Activated naive CD4-positive, alpha-beta T cell (primary cell): ENCODE measurements at regions not wholly inside any gene's neighbourhood (a gene's known extent, or its start where the extent isn't known, plus 50 kb on each side); places are given as distances from the start of the nearest gene placed in this dataset.

Experiments
- DNase-seq, 4 experiments: peaks; one replicate each; lab custom pipeline; 2025; lab: John Stamatoyannopoulos, UW

DNA sequence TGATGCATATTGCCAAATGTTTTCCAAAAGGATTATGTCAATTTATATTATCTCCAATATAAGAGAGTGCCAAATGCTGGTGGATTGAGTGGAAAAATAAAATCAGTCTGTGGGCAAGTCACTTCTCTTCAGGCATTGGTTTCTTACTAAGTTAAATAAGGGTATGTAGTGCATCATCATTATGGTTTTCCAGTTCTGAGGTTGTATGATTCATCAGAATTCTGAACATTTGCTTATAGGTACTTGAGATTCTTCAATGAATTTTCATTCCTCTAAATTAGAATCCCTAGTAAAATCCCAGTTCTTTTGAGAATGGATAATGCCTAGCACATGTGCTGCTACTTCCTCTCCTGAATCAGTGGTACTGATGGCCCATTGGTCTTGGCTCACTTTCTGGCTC is 188.9 kb upstream of the OSR1 start:
- no peak for DNase-seq

DNA sequence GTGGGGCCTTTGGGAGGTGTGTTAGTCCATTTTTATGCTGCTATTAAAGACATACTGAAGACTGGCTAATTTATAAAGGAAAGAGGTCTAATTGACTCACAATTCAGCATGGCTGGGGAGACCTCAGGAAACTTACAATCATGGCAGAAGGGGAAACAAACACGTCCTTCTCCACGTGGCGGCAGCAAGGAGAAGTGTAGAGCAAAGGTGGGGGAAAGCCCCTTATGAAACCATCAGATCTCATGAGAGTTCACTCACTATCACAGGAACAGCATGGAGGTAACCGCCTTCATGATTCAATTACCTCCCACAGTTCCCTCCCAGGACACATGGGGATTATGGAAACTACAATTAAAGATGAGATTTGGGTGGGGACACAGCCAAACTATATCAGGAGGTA is 187.1 kb upstream of the OSR1 start:
- no peak for DNase-seq

DNA sequence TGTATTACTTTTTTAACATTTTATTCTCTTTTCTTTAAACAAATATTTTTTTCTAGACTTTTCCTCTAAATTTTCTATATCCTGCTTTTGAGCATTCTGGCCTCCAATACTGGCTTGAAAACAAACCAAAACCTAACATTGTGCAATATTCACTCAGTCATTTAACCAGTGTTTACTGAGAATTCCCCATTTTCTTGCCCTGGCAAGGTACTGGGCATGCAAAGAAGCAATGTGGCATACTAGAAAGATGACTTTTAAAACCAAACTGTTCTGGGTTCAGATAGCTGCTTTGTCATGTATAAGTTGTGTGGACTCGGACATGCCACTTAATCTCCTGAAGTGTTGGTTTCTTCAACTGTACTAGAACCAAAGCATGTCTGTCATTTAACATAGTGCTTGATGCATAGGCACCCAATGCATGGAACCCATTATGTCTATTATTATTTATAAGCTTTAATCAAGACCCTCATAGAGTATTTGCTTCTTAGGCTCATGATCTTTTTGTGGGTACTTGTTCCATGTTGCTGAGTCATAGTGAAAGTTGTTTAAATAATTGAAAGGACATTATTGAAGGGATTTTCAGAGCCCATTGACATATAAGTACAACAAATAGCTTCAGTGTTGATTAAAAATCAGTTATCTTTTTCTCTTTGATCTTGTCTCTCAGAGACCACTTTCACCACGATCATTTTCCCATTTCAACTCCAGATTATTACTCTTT is 185.4 kb upstream of the OSR1 start:
- no peak for DNase-seq

DNA sequence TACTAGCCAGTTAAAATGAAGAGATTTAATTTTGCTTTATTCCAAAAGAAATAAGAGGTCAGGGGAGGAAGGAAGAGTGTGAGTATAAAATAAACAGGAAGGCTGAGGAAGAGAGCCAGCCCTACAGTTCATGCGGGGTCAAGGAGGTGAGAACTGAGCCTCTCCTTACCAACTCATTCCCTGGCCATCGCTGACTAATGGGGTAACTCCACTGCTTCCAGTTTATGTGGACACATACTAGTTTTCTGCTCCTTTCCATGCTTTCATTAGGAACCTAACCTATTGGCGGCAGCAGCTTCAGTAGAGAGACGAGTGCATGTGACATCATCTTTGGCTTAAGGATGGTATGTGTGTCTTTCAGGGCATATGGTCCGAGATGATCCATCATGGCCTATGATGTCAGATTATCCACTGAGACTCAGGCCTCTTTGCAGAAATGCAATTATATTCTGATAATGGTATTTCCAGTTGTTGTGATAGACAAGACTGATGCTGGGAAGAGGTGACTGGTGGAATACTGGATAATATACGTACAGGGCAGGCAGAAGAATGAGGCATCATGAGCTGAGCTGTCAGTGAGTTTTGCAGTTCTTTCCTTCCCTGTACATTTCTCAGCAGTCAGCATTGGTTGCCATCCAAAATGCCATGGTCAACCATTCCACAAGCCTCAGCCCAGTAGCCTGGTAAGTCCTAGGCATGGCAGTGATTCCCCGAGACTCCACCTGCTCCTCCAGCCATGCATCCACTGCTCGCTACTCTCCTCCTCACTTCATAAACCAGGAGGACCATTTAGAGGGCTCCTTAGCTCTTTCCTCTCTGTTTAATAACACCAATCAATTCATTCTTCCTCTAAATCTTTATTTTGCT is 184.6 kb upstream of the OSR1 start:
- DNase-seq, result no peak

DNA sequence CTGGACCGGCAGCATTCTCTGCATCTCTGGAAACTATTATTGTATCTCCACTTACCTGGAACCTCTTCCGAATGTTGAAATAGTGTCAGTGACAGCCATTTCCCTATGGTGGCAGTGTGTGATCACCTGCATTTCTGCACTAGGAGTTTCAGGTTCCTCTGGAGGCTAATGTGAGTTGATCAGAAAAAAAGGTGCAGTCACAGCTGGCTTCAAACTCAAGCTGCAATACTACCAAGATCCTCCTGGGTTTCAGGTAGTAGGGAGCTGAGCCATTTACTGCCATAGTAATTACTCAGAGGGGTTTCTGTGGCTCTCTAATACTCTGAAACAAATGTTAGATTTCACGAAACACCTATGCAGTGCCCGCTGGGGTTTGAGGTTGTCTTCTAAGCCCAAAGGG is 183.5 kb upstream of the OSR1 start:
- DNase-seq, result no peak

DNA sequence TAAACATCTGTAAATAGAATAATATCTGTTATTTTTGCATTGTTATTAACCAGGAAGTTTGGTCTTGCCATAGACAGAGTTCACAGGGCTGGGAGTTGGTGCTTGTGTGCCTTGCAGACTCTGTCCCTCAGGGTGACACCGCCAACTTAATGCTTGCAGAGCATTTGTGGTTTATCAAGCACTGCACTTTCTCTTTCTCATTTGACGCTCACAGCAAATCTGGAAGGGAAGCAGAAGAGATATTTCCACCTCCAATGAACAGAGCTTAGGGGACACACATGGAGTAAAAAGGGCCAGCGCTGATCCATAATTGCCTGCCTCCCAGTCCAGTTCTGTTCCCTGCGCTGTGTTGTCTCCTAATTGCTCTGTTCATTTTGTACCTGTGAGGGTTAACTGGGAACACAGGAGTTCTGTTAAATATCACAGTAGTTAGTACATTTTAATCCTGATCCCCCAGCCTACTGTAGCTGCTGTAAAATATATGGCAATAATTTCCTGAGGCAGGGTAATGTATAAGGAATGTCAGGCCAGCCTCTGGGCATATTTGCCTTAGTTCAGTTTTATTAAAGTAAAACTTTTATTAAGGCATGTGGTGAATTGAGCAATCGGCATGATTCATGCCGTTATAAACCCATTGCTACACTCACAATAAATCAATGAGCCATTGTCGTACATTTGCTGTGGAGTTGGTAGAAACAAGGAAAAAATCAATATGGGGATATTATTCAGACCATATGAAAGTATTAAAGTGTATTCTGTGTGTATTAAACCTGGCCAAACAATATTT is 182.5 kb upstream of the OSR1 start:
- DNase-seq, result no peak

DNA sequence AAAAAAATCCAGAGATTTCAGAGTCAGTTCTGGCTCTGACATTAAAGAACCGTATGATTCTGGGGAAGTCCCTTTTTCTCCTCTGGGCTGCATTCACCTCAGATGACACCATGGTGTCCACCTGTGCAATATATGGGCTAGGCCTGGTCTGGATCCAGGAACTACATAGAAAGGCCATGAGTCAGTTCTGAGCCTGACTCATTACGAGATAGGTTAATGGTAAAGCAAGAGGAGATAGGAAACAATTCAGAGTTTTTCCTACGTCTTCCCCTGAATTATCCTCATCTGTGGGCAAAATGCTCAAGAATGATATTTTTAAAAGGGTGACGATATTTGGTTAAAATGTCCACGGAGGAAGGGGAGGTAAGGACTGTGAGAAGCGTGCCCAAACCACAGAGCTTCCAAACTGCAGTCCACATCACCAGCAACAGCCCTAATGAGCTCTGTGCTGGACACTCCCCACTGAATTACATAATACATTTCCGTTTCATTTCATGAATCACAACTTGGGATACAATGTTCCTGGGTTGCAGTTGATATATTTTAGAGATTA is 180.1 kb upstream of the OSR1 start:
- DNase-seq, result no peak

DNA sequence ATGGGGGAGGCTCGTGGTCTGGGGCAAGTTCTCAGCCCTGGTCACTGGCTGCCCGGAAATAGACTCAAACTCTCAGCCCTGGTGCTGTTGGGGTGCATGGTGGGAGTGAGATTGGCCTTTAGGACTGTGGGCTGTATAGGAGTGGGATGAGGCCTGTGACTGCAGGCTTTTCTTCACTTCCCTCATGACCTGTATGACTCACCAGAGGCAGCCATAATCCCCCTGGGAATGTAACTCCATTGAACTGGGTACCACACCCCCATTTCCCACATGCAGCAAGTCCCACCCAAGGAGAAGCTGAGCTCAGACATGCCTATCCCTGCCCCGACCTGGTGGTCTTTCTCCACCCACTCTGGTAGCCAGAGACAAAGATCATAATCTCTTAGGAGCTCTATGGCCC is 177.7 kb upstream of the OSR1 start:
- no peak for DNase-seq

DNA sequence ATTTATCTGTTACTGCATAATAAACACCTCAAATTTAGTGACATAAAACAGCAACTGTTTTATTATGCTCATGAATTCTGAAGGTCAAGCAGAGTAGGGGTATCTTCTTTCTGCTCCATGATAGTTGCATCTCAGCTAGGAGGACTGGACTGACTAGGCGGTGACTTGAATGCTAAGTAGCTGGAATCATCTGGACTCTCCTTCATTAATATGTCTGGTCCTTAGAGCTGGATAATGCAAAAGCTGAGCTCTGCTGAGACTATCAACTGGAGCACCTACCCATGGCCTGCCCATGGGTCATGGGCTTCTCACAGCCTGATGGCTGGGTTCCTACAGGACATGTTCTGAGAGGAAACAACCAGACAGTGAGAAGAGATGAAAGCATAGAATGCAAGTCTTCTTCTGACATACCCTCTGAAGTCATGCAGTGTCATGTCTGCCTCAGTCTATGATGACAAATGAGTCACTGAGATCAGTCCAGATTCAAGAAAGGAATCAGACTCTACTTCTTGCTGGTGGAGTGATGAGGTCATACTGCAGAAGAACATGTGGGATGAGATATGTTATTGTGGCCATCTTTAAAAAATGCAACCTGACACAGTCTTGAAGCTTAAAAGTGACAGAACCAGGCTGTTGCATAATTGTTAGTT is 174.2 kb upstream of the OSR1 start:
- no peak for DNase-seq

DNA sequence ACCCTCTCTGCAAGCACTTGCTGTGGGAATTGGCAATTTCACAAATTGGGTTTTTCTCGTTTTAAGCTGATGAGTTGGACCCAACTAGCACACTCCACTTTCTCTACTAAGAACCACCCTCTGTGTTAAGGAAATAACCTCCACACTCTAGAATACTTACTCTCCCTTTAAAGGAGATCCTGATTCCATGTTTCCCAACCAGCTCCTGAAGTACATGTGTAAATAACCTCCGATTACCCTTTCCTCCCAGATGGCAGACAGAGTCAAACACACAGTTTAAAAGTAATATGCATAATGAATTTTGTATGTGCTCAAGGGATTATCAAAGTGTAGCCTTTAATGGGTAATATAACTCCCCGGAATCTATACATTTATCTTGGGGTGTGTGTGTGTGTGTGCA is 171.3 kb upstream of the OSR1 start:
- DNase-seq, result no peak

DNA sequence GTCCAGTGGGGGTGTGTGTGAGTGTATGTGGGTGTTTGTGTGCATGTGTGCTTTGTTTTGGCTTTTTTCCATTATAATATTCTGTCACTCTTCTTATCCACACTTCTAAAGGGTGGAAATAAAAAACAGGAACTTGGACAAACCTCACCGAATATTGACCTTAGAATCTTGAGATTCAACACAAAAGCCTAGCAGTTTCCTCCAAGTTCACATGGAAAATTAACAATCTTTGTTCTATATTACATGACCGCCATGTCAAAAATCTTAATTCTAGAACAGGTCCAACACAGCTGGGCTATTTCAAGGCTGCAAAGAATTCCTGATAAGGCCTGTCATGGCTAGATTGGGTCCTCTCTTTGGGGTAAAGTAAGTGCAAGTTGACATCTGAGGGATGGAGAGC is 169.3 kb upstream of the OSR1 start:
- no peak for DNase-seq

DNA sequence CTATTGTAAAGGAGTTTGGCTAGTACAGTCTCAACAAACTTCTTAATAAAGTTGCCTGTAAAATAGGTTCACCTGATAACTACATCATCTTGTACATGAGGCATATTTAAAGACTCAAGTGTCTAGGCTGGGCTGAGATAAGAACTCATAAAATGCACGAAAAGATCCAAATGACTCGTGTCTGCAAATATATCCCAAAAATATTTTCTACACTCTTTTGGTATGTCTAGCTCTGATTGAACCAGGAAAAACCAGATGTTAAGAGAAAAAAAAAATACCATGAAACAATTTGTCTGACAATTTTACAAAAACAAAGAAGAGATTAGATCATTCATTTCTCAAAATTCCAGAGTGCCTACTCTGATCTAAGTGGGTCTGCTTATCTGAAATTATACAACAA is 166.9 kb upstream of the OSR1 start:
- no peak for DNase-seq

DNA sequence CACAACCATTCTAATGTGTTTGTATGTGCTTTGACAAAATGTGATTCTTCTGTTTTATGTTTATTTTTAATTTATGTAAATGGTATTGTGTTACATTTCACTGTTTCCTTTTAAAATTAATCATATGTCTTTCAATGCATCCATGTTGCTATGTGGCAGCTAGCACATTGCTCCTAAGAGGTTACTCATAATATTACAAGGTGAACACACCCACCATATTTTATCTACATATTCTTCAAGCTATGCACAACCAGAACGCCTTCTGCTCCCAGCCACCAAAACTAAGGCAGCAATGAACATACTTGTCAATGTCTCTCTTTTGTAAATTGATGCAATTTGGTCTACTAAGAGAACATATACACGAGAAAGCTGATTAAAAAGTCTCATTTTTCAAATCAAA is 160.6 kb upstream of the OSR1 start:
- DNase-seq, result no peak

DNA sequence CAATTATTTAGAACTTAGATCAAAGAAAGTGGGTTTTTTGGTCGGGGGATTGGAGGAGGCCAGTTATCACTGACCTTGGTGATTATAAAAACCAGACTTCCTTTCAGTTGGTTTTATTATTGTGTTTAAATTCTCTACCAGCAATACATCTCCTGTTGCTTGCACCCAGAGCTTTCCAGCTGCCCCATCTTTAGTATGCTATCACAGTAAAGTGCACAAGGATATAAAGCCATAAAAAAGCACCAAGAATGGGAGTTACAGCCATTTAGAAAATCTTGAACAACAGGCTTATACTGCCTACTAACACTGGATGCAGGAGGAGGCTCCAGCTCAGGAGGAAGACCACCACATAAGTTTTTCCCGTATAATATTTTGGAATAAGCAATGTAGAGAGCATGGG is 148.7 kb upstream of the OSR1 start:
- no peak for DNase-seq

DNA sequence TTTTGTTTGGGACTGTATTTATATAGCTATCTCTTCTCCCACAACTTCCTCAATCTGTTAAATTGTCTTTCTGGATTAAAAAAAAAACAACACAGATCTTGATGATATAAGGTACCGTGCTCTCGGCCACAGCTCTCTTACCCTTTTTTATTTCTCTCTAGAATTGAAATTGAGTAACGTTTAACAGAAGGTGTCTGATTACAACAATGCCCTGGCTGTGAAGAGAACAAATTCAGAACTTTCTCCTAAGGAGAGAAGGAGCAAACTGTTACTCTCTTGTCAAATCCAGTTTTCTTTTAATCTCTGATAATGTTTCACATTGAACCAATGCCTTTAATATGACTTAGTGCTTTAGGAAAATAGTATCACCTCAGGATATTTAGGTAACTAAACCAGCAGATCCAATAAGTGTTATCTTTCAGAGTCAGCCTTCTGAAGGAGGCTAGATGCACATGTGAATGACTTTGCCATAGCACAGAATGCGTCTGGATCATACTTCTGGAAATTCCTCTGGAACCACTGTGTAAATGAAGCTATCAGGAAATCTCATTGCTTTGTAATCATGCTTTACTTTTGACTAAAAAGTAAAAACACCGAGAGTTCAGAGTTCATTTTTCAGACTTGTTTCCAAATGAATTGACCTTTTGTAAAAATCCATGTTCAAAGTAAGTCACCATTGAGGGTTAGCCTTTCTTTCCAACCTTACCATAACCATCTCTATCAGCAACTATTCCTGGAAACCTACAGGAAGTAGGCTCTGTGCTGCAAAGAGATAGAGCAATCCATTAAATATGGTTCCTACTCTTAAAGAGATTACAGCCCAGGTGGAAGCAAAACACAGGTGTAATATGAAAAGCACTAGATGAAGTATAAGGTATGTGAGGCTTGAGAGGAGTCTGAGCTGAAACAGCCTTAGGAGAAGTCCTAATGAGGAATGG is 147.0 kb upstream of the OSR1 start:
- no peak for DNase-seq

DNA sequence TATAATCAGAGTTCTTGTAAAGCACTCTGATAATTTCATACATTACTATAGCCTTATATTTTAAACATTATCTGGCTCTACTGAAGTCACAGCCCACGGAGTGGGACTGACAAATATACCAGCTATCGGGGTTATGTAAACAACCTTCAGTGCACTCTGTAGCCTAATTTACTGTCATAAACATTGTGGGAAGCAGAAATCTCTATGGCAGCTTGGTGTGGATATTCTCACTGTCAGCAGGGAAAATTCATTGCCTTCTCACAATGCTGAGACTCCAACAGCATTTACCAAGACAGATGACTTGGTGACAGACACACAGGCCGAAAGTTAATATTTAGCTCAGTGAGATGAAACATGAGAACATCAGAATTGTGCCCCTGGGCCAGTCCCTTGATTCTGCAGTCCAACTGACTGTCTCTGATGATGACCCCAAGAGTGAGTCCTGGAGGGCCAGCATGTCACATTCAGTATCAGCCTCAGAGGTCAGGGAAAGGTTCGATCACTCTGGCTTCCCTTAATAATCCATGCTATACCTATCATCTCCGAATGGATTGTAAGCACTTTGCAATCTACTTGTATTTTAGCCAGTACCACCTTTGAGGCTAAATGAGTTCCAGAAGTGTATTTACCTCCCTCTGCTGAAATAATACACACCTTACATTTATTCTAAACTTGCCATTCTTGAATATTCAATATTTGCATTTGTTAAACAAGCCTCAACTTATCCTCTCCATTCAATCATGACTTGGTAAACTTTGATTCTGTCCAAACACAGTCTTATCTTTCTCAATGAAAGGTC is 146.2 kb upstream of the OSR1 start:
- no peak for DNase-seq

DNA sequence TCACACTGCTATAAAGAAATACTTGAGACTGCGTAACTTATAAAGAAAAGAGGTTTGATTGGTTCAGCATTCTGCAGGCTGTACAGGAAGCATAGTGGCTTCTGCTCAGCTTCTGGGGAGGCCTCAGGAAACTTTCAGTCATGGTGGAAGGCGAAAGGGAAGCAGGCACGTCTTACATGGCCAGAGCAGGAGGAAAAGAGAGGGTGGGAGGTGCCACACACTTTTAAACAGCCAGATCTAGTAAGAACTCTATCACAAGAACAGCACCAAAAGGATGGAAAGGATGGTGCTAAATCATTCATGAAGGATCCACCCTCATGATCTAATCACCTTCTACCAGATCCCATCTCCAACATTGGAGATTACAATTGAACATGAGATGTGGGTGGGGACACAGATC is 145.5 kb upstream of the OSR1 start:
- no peak for DNase-seq

DNA sequence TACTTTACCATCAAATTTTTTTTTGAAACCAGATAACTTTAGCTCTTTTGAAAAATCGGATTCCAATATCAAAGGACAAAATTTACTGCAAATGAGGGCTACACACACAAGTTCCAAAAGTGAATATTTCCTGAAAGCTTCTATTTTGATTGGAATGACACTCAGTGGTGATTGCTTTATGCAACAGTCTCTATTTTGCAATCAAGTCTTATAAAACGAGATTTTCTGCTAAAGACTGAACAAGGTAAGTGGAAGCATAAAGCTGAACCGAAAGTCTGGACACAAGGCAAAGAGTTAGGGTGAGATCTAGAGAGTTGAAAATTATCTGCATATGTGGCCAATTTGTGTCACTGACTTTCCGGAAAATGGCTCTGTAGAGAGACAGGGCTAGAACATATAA is 145.0 kb upstream of the OSR1 start:
- no peak for DNase-seq

DNA sequence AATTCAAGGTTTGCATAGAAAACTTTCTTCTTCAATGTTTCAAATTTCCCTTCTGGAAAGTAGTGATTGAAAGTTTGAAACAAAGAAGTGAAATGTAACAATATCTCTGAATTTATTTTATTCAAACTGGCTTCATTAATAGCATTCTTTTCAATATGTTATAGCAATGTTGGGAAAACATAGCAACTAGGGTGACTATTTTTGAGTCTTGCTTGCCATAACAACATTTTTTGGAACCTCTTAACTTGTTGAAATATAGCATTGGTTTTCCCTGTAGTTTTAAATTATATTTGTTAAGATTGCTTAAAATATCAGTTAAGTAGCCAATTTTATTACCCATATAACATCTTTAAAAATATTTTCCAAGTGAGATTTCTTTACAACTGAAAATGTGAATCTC is 141.7 kb upstream of the OSR1 start:
- no peak for DNase-seq

DNA sequence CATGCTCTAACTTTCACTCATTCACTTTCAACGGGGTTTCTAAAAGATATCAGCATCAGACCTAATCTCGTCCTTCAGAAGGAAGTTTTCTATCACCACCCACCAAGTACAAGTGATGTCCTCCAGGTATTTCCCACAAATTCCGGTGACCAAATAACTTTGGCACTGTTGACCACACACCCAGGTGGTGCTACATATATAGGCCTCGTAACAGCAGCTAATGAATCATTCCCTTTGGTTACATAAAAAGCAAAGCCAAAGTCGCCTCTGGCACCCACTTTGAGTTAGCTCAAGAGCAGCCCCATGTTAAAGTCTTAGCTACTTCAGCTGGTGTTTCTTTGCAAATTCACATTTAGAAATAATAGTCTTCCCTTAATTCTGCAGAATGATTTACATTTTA is 138.2 kb upstream of the OSR1 start:
- no peak for DNase-seq
